ENCODE measurements at regions not wholly inside any gene's neighbourhood (a gene's known extent, or its start where the extent isn't known, plus 50 kb on each side); places are given as distances from the start of the nearest gene placed in this dataset.

- TF ChIP-seq POLR2AphosphoS5 (IDR thresholded peaks at IDR 0.05; ENCODE audit: low read depth, low read length): no peak
- TF ChIP-seq REST (IDR thresholded peaks at IDR 0.05; ENCODE audit: insufficient read depth in 1 of 2, low read depth in 2 of 2, low read length in 2 of 2): no peak
- TF ChIP-seq TAF1 (IDR thresholded peaks at IDR 0.05; ENCODE audit: borderline replicate concordance, insufficient read depth, low read length): no peak
- TF ChIP-seq SIN3A (IDR thresholded peaks at IDR 0.05; ENCODE audit: borderline replicate concordance, insufficient read depth, low read length): no peak
- TF ChIP-seq FOXP2 (optimal IDR thresholded peaks at IDR 0.05; ENCODE audit: borderline replicate concordance, extremely low read depth, extremely low read length, insufficient read depth): no peak
Measured at GRCh38 chr1:193417945-193418744, 231.7 kb upstream of the B3GALT2 start.

GRCh38 chr1:193417403-193417802 is 231.0 kb upstream of the B3GALT2 start:
- TF ChIP-seq POLR2AphosphoS5 (IDR thresholded peaks at IDR 0.05; ENCODE audit: low read depth, low read length) (no peak), REST (IDR thresholded peaks at IDR 0.05; ENCODE audit: insufficient read depth in 1 of 2, low read depth in 2 of 2, low read length in 2 of 2) (no peak), SIN3A (IDR thresholded peaks at IDR 0.05; ENCODE audit: borderline replicate concordance, insufficient read depth, low read length) (no peak), TAF1 (IDR thresholded peaks at IDR 0.05; ENCODE audit: borderline replicate concordance, insufficient read depth, low read length) (no peak), FOXP2 (optimal IDR thresholded peaks at IDR 0.05; ENCODE audit: borderline replicate concordance, extremely low read depth, extremely low read length, insufficient read depth) (no peak)

DNA sequence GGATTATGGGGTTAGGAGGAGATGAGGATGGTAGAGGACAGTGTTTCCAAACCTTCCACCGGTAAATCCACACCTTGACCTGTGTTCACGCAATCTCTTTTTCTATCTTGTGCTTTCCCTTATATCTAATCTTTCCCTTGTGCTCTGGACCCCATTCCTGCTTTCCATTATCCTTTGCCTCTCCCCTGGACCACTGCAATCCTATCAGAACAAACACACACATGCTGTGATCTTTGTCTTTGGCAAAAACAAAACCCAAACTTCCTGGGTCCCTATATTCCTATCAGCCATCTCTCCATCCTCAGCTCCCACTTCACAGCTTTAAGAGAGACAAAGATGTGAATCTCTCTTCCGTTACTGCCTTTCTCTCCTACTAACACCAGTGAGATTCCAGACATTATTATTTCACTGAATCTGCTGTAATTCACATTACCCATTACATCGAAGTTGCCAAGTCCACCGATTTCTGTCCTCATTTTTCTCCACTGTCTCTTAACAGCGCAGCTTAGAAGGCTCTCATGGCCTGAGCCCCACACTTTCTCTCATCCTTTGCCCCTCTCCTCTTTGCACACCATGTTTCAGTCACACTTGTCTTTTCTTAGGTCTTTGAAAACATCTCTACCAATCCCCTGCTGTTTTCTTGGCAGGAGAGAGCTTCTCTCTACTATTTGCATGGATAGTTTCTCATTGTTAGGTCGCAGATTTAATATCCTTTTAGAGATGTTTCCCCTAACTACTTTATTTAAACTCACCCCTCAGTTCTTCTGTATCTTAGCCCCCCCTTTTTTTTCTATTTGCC is 230.0 kb upstream of the B3GALT2 start:
- no peak for TF ChIP-seq REST (IDR thresholded peaks at IDR 0.05; ENCODE audit: insufficient read depth in 1 of 2, low read depth in 2 of 2, low read length in 2 of 2)
- TF ChIP-seq TAF1 (IDR thresholded peaks at IDR 0.05; ENCODE audit: borderline replicate concordance, insufficient read depth, low read length): no peak
- TF ChIP-seq SIN3A (IDR thresholded peaks at IDR 0.05; ENCODE audit: borderline replicate concordance, insufficient read depth, low read length): no peak
- no peak for TF ChIP-seq FOXP2 (optimal IDR thresholded peaks at IDR 0.05; ENCODE audit: borderline replicate concordance, extremely low read depth, extremely low read length, insufficient read depth)
- TF ChIP-seq POLR2AphosphoS5 (IDR thresholded peaks at IDR 0.05; ENCODE audit: low read depth, low read length): no peak

DNA sequence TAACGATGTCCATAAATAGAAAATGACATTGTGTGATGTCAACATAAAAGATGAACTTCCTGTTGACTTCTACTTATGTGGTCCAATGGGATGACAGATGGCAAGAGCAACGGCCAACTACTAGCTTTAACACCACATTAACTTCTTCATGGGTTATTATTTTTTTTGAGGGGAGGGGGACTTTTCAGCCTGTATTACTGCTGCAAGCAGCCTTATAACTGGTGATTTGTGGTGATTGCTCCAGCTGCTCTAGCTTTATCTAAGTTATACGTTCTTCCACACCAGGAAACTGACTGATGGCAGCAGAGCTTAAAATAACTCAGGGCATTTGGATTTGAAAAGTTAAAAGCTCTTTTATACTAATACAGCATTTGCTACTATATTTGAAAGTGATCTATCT is 228.8 kb upstream of the B3GALT2 start:
- no peak for TF ChIP-seq SIN3A (IDR thresholded peaks at IDR 0.05; ENCODE audit: borderline replicate concordance, insufficient read depth, low read length)
- no peak for TF ChIP-seq POLR2AphosphoS5 (IDR thresholded peaks at IDR 0.05; ENCODE audit: low read depth, low read length)
- TF ChIP-seq FOXP2 (optimal IDR thresholded peaks at IDR 0.05; ENCODE audit: borderline replicate concordance, extremely low read depth, extremely low read length, insufficient read depth): no peak
- TF ChIP-seq TAF1 (IDR thresholded peaks at IDR 0.05; ENCODE audit: borderline replicate concordance, insufficient read depth, low read length): no peak
- TF ChIP-seq REST (IDR thresholded peaks at IDR 0.05; ENCODE audit: insufficient read depth in 1 of 2, low read depth in 2 of 2, low read length in 2 of 2): no peak
